ENCODE measurements at regions not wholly inside any gene's neighbourhood (a gene's known extent, or its start where the extent isn't known, plus 50 kb on each side); places are given as distances from the start of the nearest gene placed in this dataset.

- TF ChIP-seq CTCF (conservative IDR thresholded peaks at IDR 0.05; ENCODE audit: low read depth in 2 of 2) (no peak), POLR2AphosphoS5 (IDR thresholded peaks at IDR 0.05; ENCODE audit: low read depth) (no peak), CREB1 (CRISPR knock-in tag; IDR thresholded peaks at IDR 0.05; ENCODE audit: low read depth) (no peak), EZH2phosphoT487 (IDR thresholded peaks at IDR 0.05; ENCODE audit: unreplicated experiment) (no peak), STAT1 (IDR thresholded peaks at IDR 0.05; ENCODE audit: unreplicated experiment) (no peak)
These were observed 182.4 kb upstream of the MVB12B start for GRCh38 chr9:126144196-126144595.

Measured in GM23338 (cell line).